T-helper 1 cell (primary cell): ENCODE measurements at regions not wholly inside any gene's neighbourhood (a gene's known extent, or its start where the extent isn't known, plus 50 kb on each side); places are given as distances from the start of the nearest gene placed in this dataset.

Experiments
- DNase-seq, 5 donors: peaks; one replicate each; pipeline ENCODE4 v3.0.0-alpha.2; 2012 to 2020

DNA sequence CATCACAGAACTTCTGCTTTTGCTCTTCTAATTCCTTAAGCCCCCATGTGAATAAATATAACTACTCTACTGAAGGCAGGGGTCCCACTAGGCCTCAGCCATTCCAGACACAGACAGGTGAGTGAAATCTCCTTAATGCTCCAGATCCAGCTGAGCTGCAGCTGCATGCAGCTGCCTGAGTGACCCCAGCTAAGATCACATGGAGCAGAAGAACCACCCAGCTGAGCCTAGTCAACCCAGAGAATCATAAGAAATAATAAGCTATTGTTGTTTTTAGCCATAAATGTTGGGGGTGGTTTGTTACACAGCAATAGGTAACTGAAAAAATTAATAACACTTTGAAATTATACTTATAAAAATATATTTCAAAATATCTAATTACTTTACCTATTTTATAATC is 220.3 kb downstream of the SIPA1L2 start:
- no peak for DNase-seq

DNA sequence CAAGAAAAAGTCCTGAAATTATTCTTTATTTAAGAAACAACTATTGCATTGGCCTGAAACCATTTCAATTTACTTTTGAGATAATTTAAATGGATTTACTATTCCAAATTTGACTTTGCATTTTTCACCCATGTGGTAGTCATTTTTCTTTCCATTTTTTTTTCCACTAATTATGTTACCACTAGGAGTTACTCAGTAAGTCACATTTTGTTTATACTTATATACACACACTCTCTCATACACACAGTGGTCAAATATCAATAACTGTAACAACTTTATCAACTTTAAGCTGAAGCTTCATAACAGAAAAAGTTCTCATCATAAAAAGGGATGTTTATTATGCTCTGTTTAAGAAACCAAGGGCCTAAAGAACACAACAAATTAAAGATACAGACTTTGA is 222.8 kb downstream of the SIPA1L2 start:
- DNase-seq, result no peak

DNA sequence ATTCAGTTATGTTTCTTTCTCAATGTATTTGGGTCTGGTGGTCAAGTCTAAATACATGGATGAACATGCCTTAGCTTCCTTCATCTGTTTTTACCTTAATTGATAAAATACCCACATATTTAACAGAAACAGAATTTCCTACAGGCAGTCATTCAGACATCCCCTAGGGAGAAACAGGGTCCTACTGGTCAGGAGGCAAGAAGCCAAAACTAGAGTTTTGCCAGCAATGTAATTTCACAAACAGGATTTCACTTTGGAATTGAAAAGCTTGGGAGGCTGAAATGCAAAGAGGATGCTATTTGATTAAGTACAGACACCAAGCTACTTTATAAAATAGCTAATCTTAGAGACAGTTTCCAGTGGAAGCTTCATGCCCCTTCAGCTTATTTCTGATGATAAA is 224.2 kb downstream of the SIPA1L2 start:
- no peak for DNase-seq

DNA sequence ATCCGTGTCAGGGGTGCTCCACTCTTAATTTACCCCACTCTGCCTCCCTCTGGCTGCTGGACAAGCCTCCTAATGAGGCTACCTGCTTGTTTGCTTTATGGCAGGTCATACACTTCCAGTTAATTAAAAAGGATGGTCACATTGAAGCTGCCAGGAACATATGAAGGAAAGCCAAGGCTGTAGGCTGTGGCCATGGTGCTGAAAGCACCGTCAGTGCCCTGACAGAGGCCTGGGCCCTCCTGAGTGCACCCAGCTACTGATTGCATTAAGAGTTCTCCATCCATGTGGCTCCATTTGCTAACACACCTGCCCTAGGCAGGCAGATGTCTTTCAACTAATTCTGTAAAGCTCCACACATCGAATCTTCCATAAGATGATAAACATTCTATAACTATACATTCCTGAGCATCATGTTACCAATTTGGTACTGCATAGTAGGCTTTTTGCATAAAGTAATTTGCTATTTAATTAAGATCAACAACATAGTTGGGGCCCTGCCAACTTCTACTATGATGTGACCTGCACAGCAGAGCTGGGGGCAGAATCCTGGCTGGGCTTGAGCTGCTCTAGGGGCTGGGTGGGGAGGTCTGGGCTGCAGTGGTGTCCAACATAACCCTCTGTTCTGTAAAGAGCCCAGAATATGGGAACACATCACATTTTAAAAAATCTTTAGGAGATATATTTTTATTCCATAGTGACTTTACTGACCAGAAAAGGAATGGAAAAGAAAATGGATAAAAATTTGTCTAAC is 224.8 kb downstream of the SIPA1L2 start:
- DNase-seq, result no peak

DNA sequence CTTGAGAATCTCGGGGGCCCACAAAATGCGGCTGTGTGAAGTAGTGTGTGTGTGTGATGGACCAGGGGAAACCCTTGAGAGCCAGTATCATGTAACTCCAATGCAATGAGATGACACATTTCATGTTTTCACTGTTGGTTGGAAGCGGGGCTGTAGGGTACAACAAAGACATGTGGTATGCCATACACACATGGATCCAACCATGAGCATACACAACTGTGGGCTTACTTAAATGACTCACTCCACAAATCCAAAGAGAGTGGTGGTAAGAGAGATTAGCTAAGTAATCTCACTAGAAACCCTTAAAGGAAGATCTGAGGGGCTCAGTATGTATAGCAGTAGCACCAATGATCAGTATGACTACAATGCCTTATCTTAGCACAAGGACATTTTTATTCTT is 225.7 kb downstream of the SIPA1L2 start:
- no peak for DNase-seq

DNA sequence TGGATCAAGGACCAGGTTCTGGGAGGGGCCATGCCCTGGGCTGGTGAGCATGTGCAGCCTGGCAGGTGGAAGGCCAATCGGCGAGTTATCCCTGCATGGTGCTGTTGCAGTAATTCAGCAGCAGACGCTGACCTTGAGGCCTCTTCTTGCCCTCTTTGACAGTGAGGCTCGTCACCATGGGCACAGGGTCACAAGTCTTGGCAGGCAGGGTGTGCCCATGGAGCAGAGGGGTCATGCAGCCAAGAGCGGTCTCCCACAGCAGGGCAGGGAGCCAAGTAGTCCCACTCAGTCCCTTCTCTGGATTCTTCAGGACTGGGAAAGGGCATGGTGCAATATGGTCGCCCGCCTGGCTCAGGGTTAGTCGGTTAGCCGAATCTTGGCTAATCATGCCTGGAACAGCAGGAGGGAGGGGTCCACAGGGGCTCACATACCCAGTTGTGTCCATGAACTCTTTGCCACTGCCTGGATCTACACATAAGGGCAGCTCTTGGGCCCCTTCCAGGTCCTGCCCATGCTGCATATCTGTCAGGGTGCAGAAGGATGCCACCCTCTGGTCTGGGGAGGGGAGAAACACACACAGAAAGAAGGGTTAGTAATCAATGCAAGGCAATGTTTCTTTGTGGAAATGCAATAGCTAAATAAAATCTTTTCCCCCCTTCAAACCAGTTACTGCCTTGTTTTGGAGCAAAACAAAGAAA is 226.8 kb downstream of the SIPA1L2 start:
- no peak for DNase-seq

DNA sequence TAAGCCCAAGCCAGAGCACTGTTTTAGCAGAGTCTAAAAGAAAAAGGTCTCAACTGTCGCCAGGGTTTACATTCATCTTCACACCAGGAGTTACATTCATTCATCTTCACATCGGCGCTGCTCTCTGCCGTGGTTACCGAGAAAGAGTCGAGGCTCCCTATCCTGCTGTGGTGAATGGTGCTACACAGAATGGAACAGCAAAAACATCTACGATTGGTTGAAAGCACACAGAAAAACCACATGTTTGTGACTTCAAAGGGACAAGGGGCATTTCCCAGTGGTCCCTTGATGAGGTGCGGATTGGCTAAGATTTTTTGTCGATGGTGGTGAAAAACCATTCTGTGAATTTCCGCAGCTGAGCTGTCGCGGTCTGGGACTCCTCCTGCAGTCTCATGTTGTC is 231.1 kb downstream of the SIPA1L2 start:
- DNase-seq, result no peak

DNA sequence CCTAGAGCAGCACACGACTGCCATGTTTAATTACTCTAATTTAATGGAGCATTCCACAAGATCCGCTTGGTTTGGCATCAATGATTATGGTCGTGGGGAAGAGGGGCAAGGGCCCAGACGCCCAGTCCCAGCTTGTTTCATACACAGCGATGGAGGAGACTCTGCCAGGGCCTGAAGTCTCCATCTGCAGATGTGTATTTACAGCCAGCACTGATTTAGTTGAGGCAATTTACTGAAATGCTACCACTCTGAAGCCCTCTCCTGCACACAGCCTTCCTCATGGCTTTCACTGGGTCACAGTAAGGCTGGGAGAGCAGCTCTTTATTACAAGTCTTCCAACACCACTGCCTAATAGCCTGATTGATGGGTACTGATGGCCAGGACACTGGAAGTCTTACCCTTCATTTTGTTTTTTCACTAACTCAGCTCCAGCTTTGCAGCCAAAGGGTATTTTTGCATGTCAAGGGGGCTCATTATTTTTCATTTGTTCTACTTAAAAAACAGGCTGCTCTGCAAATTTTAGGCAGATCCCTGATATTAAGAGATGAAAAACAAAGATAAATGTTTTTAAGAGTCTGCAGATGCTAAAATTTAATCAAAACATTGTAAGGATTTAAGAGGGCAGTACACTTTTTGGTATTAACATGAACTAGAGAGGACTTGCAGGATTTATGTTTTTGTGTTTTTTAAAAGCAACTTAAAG is 236.3 kb downstream of the SIPA1L2 start:
- DNase-seq, result no peak

DNA sequence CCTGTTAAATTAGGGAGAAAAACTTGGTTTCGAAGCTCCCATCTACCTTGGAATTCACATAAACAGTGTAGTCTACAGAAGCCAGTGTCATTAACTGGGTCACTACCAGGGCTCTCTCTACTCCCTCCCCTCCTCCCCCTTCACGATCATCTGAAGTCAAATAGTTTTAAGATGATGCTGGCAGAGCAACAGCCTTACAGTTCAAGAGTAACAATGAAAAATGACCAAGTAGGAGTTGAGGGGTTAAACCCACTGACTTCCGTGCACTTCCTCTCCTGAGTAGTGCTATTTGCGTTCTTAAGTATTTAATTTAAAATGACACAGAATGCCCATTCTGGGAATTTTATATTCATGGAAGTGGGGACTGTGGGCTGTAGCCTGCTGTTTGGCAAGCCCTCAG is 236.9 kb downstream of the SIPA1L2 start:
- DNase-seq, result no peak

DNA sequence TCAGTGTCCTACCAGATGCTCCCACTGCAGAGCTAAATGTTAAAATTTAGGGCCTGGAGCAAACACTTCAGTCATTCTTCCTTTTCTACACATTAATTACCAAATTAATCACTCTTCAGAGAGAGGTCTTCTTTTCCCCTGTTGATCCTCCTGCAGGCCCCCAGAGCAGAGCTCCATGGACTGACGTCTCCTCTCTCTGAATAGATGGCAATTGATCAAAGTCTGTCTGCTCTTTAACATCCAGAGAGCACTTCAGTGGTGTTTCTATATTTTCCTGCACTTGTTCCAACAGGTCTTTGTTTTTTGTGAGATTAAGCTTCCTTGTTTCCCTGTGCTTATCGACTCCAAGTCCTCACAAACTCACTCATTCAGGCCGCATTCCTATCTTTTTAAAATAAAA is 239.3 kb downstream of the SIPA1L2 start:
- no peak for DNase-seq

DNA sequence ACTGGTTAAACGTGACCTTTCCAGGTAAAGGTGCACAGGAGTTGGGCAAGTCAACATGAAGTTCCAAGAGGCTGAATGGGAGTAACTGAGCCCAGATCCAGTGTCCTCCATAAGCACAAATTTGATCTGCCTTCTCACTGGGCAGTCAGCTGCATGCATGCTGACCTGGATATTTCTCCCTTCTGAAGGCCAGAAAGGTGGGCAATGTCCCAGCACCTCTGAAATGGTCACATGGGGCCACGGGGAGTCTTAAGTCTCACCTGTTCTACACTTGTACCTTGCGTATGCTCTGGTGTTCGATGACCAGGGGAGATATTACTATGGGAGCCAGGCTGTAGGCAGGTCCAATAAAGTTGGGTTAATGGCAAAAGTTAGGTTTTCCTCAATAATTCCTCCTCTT is 240.2 kb downstream of the SIPA1L2 start:
- DNase-seq, result no peak

DNA sequence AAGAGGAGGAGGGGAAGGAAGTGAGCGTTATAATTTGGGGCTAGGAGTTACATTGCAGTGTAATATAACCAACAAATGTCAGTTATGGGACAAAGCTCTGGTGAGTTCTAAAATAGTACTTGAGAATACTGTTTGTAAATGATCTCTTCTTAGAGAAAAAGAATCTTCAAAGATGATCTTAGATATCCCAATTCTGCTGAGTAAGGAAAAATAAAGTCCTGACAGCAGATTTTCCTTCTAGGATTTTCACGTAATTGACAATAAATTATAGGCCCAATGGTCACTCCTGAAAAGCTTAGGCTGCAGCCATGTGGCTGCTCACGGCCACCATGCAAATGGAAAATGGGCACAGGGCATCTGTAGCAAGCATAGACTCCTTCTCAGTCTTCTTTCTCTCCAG is 241.6 kb downstream of the SIPA1L2 start:
- DNase-seq, result no peak

DNA sequence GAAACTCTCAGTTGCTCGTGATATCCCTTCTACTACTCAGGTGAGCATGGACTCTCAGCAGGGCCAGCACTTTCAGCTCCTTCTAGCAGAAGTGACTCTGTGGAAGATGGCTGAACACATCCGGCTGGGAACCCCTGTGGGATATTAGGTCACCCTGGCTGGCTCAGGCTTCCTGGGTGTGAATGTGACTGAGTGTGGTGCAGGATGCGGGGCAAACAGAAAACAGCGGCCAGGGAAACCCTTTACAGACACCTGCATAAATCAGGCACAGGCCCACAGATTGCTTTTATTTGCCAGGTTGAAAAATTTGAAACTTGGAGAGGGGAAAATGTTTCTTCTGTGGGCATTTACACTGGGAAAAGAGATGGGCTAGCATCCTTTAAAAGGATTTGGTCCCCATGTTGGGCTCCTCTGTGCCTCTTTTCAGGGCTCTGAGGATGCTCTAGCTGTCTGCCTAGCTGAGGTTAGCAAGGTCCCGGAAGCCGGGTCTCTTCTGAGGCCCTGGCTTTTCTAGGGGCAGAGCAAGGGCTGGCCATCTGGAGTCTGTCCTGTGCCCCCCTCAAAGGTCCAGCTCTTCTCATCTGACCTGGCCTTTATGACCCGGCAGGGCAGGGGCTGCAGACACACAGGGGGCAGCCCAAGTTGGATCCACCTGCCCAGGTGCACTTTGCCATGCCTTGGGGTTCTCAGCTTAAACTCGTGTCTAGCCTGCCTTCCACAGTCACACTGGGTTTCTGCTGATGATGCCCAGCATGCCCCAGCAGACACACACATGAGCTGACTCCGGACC is 243.0 kb downstream of the SIPA1L2 start:
- DNase-seq, result no peak

DNA sequence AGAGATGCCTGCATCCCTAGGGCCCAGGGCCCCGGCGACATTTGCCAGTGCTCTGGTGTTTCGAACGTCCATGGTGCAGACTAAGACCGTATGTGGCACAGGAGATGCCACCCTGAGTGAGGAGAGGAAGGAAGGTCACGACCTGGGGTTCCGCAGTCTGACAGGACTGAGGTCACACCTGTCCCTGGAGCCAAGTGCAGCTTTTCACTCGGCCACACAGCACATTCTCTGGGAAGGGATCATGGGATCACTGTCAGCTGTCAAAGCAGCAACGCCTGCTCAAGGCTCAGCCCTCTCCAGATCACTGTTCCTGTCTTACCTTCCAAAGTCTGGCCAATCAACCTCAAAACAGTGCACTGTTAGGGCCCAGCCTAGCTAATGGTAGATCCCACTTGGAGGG is 243.6 kb downstream of the SIPA1L2 start:
- no peak for DNase-seq

DNA sequence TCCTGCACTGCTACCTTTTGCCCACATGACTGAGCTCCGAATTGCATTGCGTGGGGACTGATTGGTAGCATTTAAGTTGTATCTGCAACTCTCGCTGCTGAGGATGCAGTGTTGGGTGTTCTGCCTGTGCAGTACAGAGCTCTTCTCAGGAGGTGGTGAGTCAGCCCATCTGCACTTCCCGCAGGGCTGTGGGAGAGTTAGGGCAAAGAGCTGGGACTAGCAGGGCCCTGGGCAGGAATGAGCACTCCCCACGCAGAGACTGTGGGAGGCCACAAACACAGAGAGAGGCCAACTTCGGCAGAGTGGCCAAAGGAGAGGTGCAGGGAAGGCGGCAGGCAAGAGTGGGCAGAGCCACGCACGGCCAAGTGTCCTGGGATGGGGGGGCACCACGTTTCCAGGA is 244.7 kb downstream of the SIPA1L2 start:
- DNase-seq, result no peak

DNA sequence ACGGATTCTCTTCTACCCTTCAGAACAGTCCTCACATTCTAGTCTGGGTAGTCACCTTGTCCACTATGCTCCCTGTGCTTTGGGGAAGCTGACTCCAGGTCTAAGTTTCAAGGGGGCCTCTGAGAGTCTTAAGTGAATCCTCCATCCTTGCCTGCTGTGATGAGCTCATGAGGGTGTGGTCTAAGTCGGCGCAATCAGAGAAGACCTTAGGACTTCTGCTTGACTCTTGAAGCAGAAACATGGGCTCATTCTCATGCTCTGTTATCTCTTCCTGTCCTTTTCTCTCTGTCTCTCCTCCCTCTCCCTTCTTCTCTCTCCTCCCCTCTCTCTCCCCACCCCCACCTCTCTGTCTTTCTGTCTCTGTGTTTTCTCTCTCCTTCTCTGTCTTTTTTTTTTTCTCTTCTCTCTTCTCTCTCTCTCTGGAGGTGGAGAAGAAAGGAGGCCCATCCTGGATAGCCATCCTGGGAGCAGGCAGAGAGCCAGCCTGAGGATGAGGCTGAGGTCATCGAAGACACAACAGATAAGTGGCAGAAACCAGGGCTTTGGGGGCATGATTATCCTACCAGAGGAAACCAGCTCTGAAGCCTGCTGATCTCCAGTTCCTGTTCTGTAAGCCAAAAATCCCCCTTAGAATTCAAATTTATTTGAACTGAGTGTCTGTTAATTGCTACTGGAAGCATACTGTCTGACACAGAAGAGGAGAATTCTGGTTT is 245.6 kb downstream of the SIPA1L2 start:
- DNase-seq, result no peak

DNA sequence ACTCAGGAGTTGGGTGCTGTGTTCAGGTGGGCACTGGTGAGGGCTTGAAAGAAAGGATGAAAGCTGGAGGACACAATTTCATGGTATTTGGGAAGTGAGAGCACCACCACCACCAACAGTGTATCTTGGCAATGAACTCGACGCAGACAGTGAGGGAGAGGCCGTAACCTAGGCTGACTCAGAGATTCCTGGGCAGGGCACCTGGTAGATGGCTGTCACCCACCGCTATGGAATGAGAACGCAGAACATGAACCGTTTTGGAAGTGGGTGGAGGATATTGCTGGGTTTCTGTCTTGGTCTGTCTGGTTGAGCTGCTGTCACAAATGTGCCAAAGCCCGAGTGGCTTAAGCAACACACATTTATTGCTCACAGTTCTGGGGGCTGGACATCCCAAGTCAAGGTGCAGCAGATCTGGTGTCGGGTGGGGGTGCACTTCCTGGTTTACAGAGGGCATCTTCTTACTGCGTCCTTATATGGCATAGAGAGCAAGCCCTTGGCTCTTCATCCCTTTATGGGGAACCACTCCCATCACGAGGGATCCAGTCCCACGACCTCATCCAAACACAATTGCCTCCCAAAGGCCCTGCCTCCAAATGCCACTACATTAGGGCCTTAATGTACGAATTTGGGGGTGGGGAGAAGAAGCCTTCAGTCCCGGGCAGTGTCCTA is 246.3 kb downstream of the SIPA1L2 start:
- DNase-seq, result no peak

DNA sequence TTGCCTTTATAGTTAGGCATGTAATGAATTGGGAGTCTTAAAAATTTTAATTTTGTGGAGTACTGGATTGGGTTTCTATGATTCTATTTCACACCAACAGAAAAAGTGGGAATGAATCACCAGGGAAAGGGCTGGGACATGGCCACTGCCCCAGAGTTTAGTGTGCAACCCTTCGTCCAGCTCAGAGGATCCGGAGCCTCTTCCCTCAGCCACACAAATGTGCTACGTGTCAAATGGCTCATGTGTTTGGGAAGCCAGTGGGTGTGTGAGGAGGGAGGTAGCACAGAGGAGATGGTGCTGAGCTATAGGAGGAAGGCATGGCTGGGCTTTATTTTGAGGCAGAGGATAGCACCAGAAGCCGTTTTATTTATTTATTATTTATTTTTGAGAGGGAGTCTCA is 247.3 kb downstream of the SIPA1L2 start:
- DNase-seq, result no peak

DNA sequence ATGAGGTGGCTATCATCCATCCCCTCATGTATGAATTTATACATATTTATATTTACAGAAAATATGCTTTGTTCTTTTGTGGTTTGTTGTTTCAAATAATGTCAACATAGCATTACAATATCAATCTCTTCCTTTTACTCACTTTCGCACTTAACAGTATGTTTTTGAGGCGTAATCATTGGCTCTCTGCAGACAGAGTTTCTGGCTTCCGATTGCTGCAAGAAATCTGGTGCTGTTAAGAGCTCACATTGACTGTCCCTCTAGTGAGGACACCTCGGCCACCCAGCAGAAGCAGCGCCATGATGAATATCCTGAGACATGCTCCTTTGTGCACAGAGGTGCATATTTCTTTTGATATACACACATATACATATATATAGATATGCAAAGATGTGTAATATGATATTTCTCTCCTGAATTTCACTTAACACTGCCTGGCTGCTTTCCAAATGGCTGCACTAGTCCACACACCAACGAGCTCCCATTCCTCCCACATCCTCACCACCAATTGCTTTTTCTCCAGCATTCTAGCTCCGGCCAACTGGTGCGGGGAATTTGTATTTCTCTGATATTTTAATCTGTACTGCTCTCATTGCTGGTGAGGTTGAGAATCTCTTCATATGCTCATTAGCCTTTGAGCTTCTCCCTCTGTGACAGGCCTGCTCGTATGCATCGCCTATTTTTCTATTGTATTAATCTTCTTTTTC is 248.4 kb downstream of the SIPA1L2 start:
- DNase-seq, result no peak

DNA sequence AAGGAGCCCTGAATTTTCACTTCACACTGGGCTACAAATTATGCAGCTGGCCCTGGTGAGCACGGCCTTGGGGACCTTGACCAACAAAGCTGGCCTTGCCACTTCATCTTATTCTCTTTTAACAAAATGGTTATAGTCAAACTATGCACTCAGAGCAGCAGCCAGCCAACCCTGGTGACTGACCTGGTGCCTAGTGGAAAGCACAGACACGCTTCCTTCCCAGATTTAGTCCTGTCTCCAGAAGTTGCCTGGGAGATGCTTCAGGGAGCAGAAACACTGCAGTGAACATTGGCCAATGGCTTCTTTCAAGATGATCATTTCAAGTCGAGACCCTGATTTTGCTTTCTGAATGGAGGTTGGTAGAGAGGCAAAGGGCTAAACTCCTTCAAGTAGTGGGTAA is 249.3 kb downstream of the SIPA1L2 start:
- no peak for DNase-seq

DNA sequence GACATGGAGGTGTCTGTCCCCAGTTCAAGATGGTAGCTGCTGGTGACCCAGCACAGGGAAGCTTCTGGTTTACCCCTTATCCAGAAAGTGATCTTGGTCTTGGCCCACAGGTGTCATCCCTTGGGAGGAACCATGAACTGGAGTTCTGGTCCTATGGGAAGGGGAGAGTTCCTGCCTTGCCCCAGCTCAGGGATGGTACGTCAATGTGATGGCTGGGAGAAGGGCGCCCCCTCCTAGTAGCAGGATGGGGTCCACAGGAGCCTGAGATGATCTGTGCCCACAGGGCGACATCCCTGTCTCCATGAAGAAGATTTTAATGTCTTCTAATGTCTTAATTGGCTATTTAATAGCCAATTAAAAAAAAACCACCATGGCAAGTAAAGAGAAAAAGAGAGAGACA is 249.8 kb downstream of the SIPA1L2 start:
- DNase-seq, result no peak
